ENCODE measurements at regions not wholly inside any gene's neighbourhood (a gene's known extent, or its start where the extent isn't known, plus 50 kb on each side); places are given as distances from the start of the nearest gene placed in this dataset.

- H3K27ac Mint-ChIP-seq = no peak overlapping the region
- peaks cover 0 to 2% (median 1%) of the 10 kb centered on the region in 3 donors for H3K27me3 Mint-ChIP-seq (ENCODE audit: low read depth in 3 of 3)
- peaks cover 0 to 11% (median 5%) of the 10 kb centered on the region in 6 donors for H3K9me3 Mint-ChIP-seq
- H3K4me1 Mint-ChIP-seq = no peaks in the 10 kb centered on the region
- H3K4me3 Mint-ChIP-seq = no peak overlapping the region
- no peaks in the 10 kb centered on the region for H3K36me3 Mint-ChIP-seq
- DNase-seq = no peak
Measured at GRCh38 chr4:174040287-174040686, 243.2 kb downstream of the FBXO8 start.

GRCh38 chr4:174038481-174038880 is 245.0 kb downstream of the FBXO8 start:
- no peak for DNase-seq
- H3K27me3 Mint-ChIP-seq (ENCODE audit: low read depth in 3 of 3) = peaks cover 0 to 1% (median 0%) of the 10 kb centered on the region in 3 donors

GRCh38 chr4:174037631-174038030 is 245.8 kb downstream of the FBXO8 start:
- H3K9me3 Mint-ChIP-seq = peaks cover 0 to 8% (median 3%) of the 10 kb centered on the region in 6 donors
- no peak overlapping the region for H3K4me3 Mint-ChIP-seq
- no peaks in the 10 kb centered on the region for H3K4me1 Mint-ChIP-seq
- no peak overlapping the region for H3K27ac Mint-ChIP-seq
- no peak for DNase-seq
- H3K36me3 Mint-ChIP-seq = no peaks in the 10 kb centered on the region
- H3K27me3 Mint-ChIP-seq (ENCODE audit: low read depth in 3 of 3) = no peaks in the 10 kb centered on the region

More at GRCh38 chr4:174038481-174038880, 245.0 kb downstream of the FBXO8 start:
- Mint-ChIP-seq H3K27ac (no peak overlapping the region), H3K4me1 (no peaks in the 10 kb centered on the region), H3K4me3 (no peak overlapping the region), H3K36me3 (no peaks in the 10 kb centered on the region), H3K9me3 (peaks cover 0 to 8% (median 4%) of the 10 kb centered on the region in 6 donors)

GRCh38 chr4:174037049-174037448 is 246.4 kb downstream of the FBXO8 start:
- Mint-ChIP-seq H3K4me3 (no peak overlapping the region), H3K36me3 (no peaks in the 10 kb centered on the region), H3K27ac (no peak overlapping the region), H3K4me1 (no peaks in the 10 kb centered on the region), H3K27me3 (ENCODE audit: low read depth in 3 of 3) (no peaks in the 10 kb centered on the region), H3K9me3 (peaks cover 0 to 8% (median 3%) of the 10 kb centered on the region in 6 donors)
- no peak for DNase-seq

GRCh38 chr4:174036576-174036975 is 246.9 kb downstream of the FBXO8 start:
- H3K36me3 Mint-ChIP-seq = no peaks in the 10 kb centered on the region
- no peak for DNase-seq
- no peaks in the 10 kb centered on the region for H3K27me3 Mint-ChIP-seq (ENCODE audit: low read depth in 3 of 3)
- no peak overlapping the region for H3K27ac Mint-ChIP-seq
- no peak overlapping the region for H3K4me3 Mint-ChIP-seq
- no peaks in the 10 kb centered on the region for H3K4me1 Mint-ChIP-seq
- peaks cover 0 to 8% (median 3%) of the 10 kb centered on the region in 6 donors for H3K9me3 Mint-ChIP-seq

- H3K9me3 Mint-ChIP-seq = peaks cover 0 to 8% (median 3%) of the 10 kb centered on the region in 6 donors
- no peak for DNase-seq
- H3K27me3 Mint-ChIP-seq (ENCODE audit: low read depth in 3 of 3) = no peaks in the 10 kb centered on the region
- no peaks in the 10 kb centered on the region for H3K4me1 Mint-ChIP-seq
- no peaks in the 10 kb centered on the region for H3K36me3 Mint-ChIP-seq
- H3K4me3 Mint-ChIP-seq = no peak overlapping the region
- H3K27ac Mint-ChIP-seq = no peak overlapping the region
Measured at GRCh38 chr4:174036111-174036510, 247.4 kb downstream of the FBXO8 start.

GRCh38 chr4:174023641-174024040 is 259.8 kb downstream of the FBXO8 start:
- Mint-ChIP-seq H3K27me3 (ENCODE audit: low read depth in 3 of 3) (peaks cover 0 to 3% (median 2%) of the 10 kb centered on the region in 3 donors), H3K36me3 (no peaks in the 10 kb centered on the region), H3K9me3 (peaks cover 0 to 10% (median 3%) of the 10 kb centered on the region in 6 donors), H3K4me3 (no peak overlapping the region), H3K27ac (no peak overlapping the region), H3K4me1 (no peaks in the 10 kb centered on the region)
- DNase-seq = no peak

- Mint-ChIP-seq H3K27ac (no peak overlapping the region), H3K27me3 (ENCODE audit: low read depth in 3 of 3) (peaks cover 0 to 3% (median 0%) of the 10 kb centered on the region in 3 donors), H3K9me3 (peaks cover 0 to 11% (median under 1%) of the 10 kb centered on the region in 6 donors), H3K4me3 (no peak overlapping the region), H3K4me1 (no peaks in the 10 kb centered on the region), H3K36me3 (no peaks in the 10 kb centered on the region)
- DNase-seq = no peak
Measured at GRCh38 chr4:174018236-174018635, 265.2 kb downstream of the FBXO8 start.

GRCh38 chr4:174016251-174016650 is 267.2 kb downstream of the FBXO8 start:
- Mint-ChIP-seq H3K4me3 (no peak overlapping the region), H3K27me3 (ENCODE audit: low read depth in 3 of 3) (peaks cover 0 to 2% (median 0%) of the 10 kb centered on the region in 3 donors)

GRCh38 chr4:174012886-174013259 is 270.6 kb downstream of the FBXO8 start:
- DNase-seq = no peak
- Mint-ChIP-seq H3K27ac (no peak overlapping the region), H3K36me3 (no peaks in the 10 kb centered on the region), H3K4me3 (no peak overlapping the region), H3K9me3 (peaks cover 0 to 7% (median under 1%) of the 10 kb centered on the region in 6 donors), H3K4me1 (no peaks in the 10 kb centered on the region), H3K27me3 (ENCODE audit: low read depth in 3 of 3) (peaks cover 0 to 2% (median 0%) of the 10 kb centered on the region in 3 donors)

More at GRCh38 chr4:174016251-174016650, 267.2 kb downstream of the FBXO8 start:
- Mint-ChIP-seq H3K4me1 (no peaks in the 10 kb centered on the region), H3K9me3 (peaks cover 0 to 11% (median under 1%) of the 10 kb centered on the region in 6 donors), H3K36me3 (no peaks in the 10 kb centered on the region), H3K27ac (peak overlapping the region in 1 of 6 donors; percentile 32)
- DNase-seq = no peak

GRCh38 chr4:174012135-174012885 is 271.2 kb downstream of the FBXO8 start:
- peaks cover 0 to 2% (median 0%) of the 10 kb centered on the region in 3 donors for H3K27me3 Mint-ChIP-seq (ENCODE audit: low read depth in 3 of 3)
- H3K9me3 Mint-ChIP-seq = peaks cover 0 to 7% (median under 1%) of the 10 kb centered on the region in 6 donors
- DNase-seq = no peak
- H3K4me3 Mint-ChIP-seq = no peak overlapping the region
- no peaks in the 10 kb centered on the region for H3K4me1 Mint-ChIP-seq
- no peak overlapping the region for H3K27ac Mint-ChIP-seq
- H3K36me3 Mint-ChIP-seq = no peaks in the 10 kb centered on the region

- Mint-ChIP-seq H3K36me3 (no peaks in the 10 kb centered on the region), H3K9me3 (peaks cover 0 to 6% (median 2%) of the 10 kb centered on the region in 6 donors), H3K27me3 (ENCODE audit: low read depth in 3 of 3) (peaks cover 0 to 2% (median 0%) of the 10 kb centered on the region in 3 donors), H3K4me1 (no peaks in the 10 kb centered on the region), H3K27ac (no peak overlapping the region), H3K4me3 (no peak overlapping the region)
- no peak for DNase-seq
Measured at GRCh38 chr4:174010547-174010946, 272.9 kb downstream of the FBXO8 start.

GRCh38 chr4:174009686-174010451 is 273.6 kb downstream of the FBXO8 start:
- H3K27ac Mint-ChIP-seq = no peak overlapping the region
- no peaks in the 10 kb centered on the region for H3K4me1 Mint-ChIP-seq
- DNase-seq = no peak
- no peaks in the 10 kb centered on the region for H3K36me3 Mint-ChIP-seq
- H3K4me3 Mint-ChIP-seq = no peak overlapping the region
- H3K27me3 Mint-ChIP-seq (ENCODE audit: low read depth in 3 of 3) = peaks cover 0 to 2% (median 0%) of the 10 kb centered on the region in 3 donors
- peaks cover 0 to 6% (median 2%) of the 10 kb centered on the region in 6 donors for H3K9me3 Mint-ChIP-seq

- no peak for DNase-seq
- H3K4me1 Mint-ChIP-seq = no peaks in the 10 kb centered on the region
- H3K36me3 Mint-ChIP-seq = no peaks in the 10 kb centered on the region
- H3K4me3 Mint-ChIP-seq = no peak overlapping the region
- H3K27ac Mint-ChIP-seq = no peak overlapping the region
- peaks cover 0 to 9% (median under 1%) of the 10 kb centered on the region in 6 donors for H3K9me3 Mint-ChIP-seq
- no peaks in the 10 kb centered on the region for H3K27me3 Mint-ChIP-seq (ENCODE audit: low read depth in 3 of 3)
Measured at GRCh38 chr4:174005422-174005821, 278.0 kb downstream of the FBXO8 start.
